Osteocyte (in vitro differentiated cells): ENCODE measurements at regions not wholly inside any gene's neighbourhood (a gene's known extent, or its start where the extent isn't known, plus 50 kb on each side); places are given as distances from the start of the nearest gene placed in this dataset.

Experiments used
- DNase-seq: peaks from one replicate; pipeline ENCODE4 v3.0.0; 2021; ENCODE audit warnings: mixed read lengths; ENCODE audit not compliant: unreplicated experiment; ENCODE audit errors: extremely low spot score
- H3K27ac Mint-ChIP-seq: one replicate; pipeline ENCODE4 v1.8.0; 2021; ENCODE audit warnings: mild to moderate bottlenecking, mixed read lengths; ENCODE audit not compliant: unreplicated experiment
- H3K27me3 Mint-ChIP-seq: one replicate; pipeline ENCODE4 v1.8.0; 2021; ENCODE audit warnings: mixed read lengths; ENCODE audit not compliant: unreplicated experiment
- H3K36me3 Mint-ChIP-seq: one replicate; pipeline ENCODE4 v1.8.0; 2021; ENCODE audit warnings: mixed read lengths; ENCODE audit not compliant: unreplicated experiment
- H3K4me1 Mint-ChIP-seq: one replicate; pipeline ENCODE4 v1.8.0; 2021; ENCODE audit warnings: mixed read lengths; ENCODE audit not compliant: unreplicated experiment
- H3K4me3 Mint-ChIP-seq: one replicate; pipeline ENCODE4 v1.8.0; 2021; ENCODE audit warnings: mild to moderate bottlenecking, moderate library complexity, mixed read lengths; ENCODE audit not compliant: unreplicated experiment
- H3K9me3 Mint-ChIP-seq: one replicate; pipeline ENCODE4 v1.8.0; 2021; ENCODE audit warnings: mixed read lengths; ENCODE audit not compliant: unreplicated experiment
- CTCF ChIP-seq: fragments of 200-600 bp; sonication (generic); IDR thresholded peaks from 2 replicates; pipeline ENCODE4 v1.5.0; 2021; ENCODE audit warnings: antibody characterized with exemption, mild to moderate bottlenecking, moderate library complexity

GRCh38 chr4:100605144-100605543 is 87.3 kb upstream of the EMCN start:
- Mint-ChIP-seq H3K4me3 (no peak overlapping the region), H3K27me3 (peaks cover 16% of the 10 kb centered on the region), H3K36me3 (no peaks in the 10 kb centered on the region), H3K4me1 (no peaks in the 10 kb centered on the region), H3K9me3 (no peaks in the 10 kb centered on the region), H3K27ac (no peak overlapping the region)
- DNase-seq: no peak
- TF ChIP-seq CTCF: no peak

DNA sequence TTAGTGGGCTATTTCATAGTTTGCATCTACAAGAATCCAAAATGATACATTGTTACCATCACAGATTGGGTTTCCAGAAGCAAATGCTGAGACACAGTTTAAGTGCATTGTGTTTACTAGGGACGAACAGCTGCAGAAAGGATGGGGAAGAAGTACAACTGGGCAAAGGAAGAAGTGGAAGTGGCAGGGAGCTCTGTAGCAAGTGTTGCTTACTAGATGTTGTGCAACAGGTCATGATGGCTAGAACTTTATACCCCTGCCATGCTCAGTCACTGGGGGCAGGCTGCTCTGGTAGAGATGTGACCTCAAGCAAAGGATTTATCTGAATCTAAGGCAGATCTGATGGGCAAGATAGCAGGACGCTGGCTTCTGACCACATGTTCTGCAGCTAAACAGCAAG is 76.1 kb upstream of the EMCN start:
- Mint-ChIP-seq H3K27ac (no peak overlapping the region), H3K27me3 (peaks cover 29% of the 10 kb centered on the region), H3K4me3 (no peak overlapping the region), H3K36me3 (no peaks in the 10 kb centered on the region), H3K9me3 (no peaks in the 10 kb centered on the region), H3K4me1 (no peaks in the 10 kb centered on the region)
- DNase-seq: no peak
- no peak for TF ChIP-seq CTCF

DNA sequence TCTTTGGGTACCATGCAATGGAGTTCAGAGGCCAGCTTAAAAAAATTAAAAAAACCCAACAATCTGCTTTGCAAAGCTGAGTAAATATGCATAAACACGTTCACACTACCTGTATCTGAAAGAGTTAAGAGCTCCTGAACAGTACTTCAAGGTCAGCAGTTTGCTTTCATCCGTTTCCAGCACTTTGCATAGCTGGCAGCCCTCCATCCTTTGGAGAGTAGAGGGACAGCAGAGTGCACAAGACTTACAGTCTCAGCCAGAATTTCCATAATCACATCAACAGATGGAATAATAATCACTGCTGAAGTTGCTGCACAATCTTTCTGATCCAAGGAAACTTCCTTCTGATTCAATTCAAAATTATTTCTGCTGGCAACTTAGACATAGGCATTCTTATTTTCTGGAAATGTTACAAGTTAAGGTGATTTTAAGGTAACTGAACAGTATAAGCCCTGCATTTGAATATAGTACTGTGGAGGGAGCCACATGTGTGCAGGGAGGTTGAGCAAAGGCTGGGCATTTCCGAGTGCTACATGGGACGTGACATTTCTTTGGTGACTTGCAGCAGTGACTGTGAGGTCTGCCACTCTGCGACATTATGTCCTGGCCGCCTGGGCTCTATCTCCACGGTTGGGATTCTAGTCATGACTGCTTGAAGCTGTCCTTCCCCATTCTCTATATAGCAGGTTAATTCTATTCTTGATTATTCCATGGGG is 73.5 kb upstream of the EMCN start:
- no peaks in the 10 kb centered on the region for H3K4me1 Mint-ChIP-seq
- DNase-seq: no peak
- no peak for TF ChIP-seq CTCF
- H3K36me3 Mint-ChIP-seq: no peaks in the 10 kb centered on the region
- H3K4me3 Mint-ChIP-seq: no peak overlapping the region
- H3K27me3 Mint-ChIP-seq: peaks cover 31% of the 10 kb centered on the region
- H3K9me3 Mint-ChIP-seq: no peaks in the 10 kb centered on the region
- H3K27ac Mint-ChIP-seq: no peak overlapping the region

DNA sequence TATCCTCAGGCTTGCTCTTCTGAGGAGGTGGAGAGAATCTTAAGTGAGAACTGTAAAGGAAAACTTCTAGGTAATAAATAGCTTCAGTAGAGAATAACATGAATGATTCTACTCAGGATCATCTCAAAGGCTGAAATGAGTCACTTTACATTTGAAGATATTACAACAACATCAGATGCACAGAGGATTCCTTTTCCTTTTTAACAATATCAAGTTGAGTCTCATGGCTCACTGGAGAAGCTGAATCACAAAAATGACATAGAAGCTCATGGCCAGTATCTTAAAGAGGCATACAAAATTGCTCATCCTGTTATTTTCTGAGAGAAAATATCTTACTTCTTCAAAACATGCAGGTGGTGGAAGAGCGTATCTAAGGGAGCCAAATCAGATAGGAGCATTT is 72.5 kb upstream of the EMCN start:
- H3K4me1 Mint-ChIP-seq: no peaks in the 10 kb centered on the region
- DNase-seq: no peak
- H3K36me3 Mint-ChIP-seq: no peaks in the 10 kb centered on the region
- no peak overlapping the region for H3K27ac Mint-ChIP-seq
- H3K27me3 Mint-ChIP-seq: peaks cover 31% of the 10 kb centered on the region
- H3K4me3 Mint-ChIP-seq: no peak overlapping the region
- no peak for TF ChIP-seq CTCF
- H3K9me3 Mint-ChIP-seq: no peaks in the 10 kb centered on the region

- Mint-ChIP-seq H3K27me3 (peaks cover 39% of the 10 kb centered on the region), H3K4me3 (no peak overlapping the region), H3K4me1 (no peaks in the 10 kb centered on the region), H3K36me3 (no peaks in the 10 kb centered on the region), H3K27ac (no peak overlapping the region), H3K9me3 (no peaks in the 10 kb centered on the region)
- no peak for DNase-seq
- TF ChIP-seq CTCF: no peak
Observed at GRCh38 chr4:100588076-100588475, 70.3 kb upstream of the EMCN start.
